Liver (tissue), 3 donors: ENCODE measurements at regions not wholly inside any gene's neighbourhood (a gene's known extent, or its start where the extent isn't known, plus 50 kb on each side); places are given as distances from the start of the nearest gene placed in this dataset.

Experiments used
- GABPA ChIP-seq, 2 donors: IDR thresholded peaks in 1 of 2; conservative IDR thresholded peaks in 1 of 2; 2 replicates each; pipeline ENCODE4 v1.6.1; 2016; ENCODE audit warnings: antibody characterized with exemption in 2 of 2, mild to moderate bottlenecking in 1 of 2, moderate library complexity in 1 of 2
- JUND ChIP-seq, 2 donors: IDR thresholded peaks; 2 replicates each; pipeline ENCODE4 v1.6.1; 2016; ENCODE audit warnings: antibody characterized with exemption in 2 of 2
- MAX ChIP-seq: IDR thresholded peaks from 2 replicates; pipeline ENCODE4 v1.6.1; 2016; ENCODE audit warnings: antibody characterized with exemption
- RAD21 ChIP-seq, 2 donors: IDR thresholded peaks; 2 replicates each; pipeline ENCODE4 v1.6.1; 2016; ENCODE audit warnings: antibody characterized with exemption in 2 of 2, mild to moderate bottlenecking in 2 of 2
- RXRA ChIP-seq, 2 donors: IDR thresholded peaks; 2 replicates each; pipeline ENCODE4 v1.6.1; 2017 to 2018; ENCODE audit warnings: antibody characterized with exemption in 2 of 2, mild to moderate bottlenecking in 1 of 2
- SP1 ChIP-seq: IDR thresholded peaks from 2 replicates; pipeline ENCODE4 v1.6.1; 2018; ENCODE audit warnings: antibody characterized with exemption, mild to moderate bottlenecking
- TAF1 ChIP-seq: conservative IDR thresholded peaks from 2 replicates; pipeline ENCODE4 v1.6.1; 2016; ENCODE audit warnings: antibody characterized with exemption, mild to moderate bottlenecking
- TF ChIP-seq, protein P1 (sequence below): fragments of 150-350 bp; IDR thresholded peaks from 2 replicates; pipeline ENCODE4 v1.5.1; 2017; ENCODE audit warnings: improper control_type of control experiment, low read depth, low read length; ENCODE audit not compliant: missing input control
- TF ChIP-seq, protein P2 (sequence below): IDR thresholded peaks from 2 replicates; pipeline ENCODE4 v1.6.1; 2016; ENCODE audit warnings: antibody characterized with exemption, mild to moderate bottlenecking
- donor health status: healthy.
- donor health status: healthy.

GRCh38 chrX:146967306-146967705 lies 152.8 kb upstream of the CXorf51A start:
- TF ChIP-seq, protein P1, sequence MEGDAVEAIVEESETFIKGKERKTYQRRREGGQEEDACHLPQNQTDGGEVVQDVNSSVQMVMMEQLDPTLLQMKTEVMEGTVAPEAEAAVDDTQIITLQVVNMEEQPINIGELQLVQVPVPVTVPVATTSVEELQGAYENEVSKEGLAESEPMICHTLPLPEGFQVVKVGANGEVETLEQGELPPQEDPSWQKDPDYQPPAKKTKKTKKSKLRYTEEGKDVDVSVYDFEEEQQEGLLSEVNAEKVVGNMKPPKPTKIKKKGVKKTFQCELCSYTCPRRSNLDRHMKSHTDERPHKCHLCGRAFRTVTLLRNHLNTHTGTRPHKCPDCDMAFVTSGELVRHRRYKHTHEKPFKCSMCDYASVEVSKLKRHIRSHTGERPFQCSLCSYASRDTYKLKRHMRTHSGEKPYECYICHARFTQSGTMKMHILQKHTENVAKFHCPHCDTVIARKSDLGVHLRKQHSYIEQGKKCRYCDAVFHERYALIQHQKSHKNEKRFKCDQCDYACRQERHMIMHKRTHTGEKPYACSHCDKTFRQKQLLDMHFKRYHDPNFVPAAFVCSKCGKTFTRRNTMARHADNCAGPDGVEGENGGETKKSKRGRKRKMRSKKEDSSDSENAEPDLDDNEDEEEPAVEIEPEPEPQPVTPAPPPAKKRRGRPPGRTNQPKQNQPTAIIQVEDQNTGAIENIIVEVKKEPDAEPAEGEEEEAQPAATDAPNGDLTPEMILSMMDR: no peak
- no peak for TF ChIP-seq TAF1
- no peak for TF ChIP-seq GABPA (IDR thresholded peaks at IDR 0.05 in 1 of 2, conservative IDR thresholded peaks at IDR 0.05 in 1 of 2)
- no peak for TF ChIP-seq RAD21 (IDR thresholded peaks at IDR 0.05)
- TF ChIP-seq MAX: no peak
- no peak for TF ChIP-seq JUND (IDR thresholded peaks at IDR 0.05)
- TF ChIP-seq, protein P2, sequence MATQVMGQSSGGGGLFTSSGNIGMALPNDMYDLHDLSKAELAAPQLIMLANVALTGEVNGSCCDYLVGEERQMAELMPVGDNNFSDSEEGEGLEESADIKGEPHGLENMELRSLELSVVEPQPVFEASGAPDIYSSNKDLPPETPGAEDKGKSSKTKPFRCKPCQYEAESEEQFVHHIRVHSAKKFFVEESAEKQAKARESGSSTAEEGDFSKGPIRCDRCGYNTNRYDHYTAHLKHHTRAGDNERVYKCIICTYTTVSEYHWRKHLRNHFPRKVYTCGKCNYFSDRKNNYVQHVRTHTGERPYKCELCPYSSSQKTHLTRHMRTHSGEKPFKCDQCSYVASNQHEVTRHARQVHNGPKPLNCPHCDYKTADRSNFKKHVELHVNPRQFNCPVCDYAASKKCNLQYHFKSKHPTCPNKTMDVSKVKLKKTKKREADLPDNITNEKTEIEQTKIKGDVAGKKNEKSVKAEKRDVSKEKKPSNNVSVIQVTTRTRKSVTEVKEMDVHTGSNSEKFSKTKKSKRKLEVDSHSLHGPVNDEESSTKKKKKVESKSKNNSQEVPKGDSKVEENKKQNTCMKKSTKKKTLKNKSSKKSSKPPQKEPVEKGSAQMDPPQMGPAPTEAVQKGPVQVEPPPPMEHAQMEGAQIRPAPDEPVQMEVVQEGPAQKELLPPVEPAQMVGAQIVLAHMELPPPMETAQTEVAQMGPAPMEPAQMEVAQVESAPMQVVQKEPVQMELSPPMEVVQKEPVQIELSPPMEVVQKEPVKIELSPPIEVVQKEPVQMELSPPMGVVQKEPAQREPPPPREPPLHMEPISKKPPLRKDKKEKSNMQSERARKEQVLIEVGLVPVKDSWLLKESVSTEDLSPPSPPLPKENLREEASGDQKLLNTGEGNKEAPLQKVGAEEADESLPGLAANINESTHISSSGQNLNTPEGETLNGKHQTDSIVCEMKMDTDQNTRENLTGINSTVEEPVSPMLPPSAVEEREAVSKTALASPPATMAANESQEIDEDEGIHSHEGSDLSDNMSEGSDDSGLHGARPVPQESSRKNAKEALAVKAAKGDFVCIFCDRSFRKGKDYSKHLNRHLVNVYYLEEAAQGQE: no peak
- no peak for TF ChIP-seq SP1
- no peak for TF ChIP-seq RXRA (IDR thresholded peaks at IDR 0.05)
